DMS53 treated with DMSO at 0.1 percent for 48 hours (cell line): ENCODE measurements at regions not wholly inside any gene's neighbourhood (a gene's known extent, or its start where the extent isn't known, plus 50 kb on each side); places are given as distances from the start of the nearest gene placed in this dataset.
"Not testable (repeated sequence)": the region's sequence is repeated elsewhere in the genome, so short reads cannot be mapped to it uniquely, and the experiment has no call there.

ENCODE experiments used
- DNase-seq: peaks from one replicate; lab custom pipeline; 2025; ENCODE audit not compliant: unreplicated experiment; lab: John Stamatoyannopoulos, UW

DNA sequence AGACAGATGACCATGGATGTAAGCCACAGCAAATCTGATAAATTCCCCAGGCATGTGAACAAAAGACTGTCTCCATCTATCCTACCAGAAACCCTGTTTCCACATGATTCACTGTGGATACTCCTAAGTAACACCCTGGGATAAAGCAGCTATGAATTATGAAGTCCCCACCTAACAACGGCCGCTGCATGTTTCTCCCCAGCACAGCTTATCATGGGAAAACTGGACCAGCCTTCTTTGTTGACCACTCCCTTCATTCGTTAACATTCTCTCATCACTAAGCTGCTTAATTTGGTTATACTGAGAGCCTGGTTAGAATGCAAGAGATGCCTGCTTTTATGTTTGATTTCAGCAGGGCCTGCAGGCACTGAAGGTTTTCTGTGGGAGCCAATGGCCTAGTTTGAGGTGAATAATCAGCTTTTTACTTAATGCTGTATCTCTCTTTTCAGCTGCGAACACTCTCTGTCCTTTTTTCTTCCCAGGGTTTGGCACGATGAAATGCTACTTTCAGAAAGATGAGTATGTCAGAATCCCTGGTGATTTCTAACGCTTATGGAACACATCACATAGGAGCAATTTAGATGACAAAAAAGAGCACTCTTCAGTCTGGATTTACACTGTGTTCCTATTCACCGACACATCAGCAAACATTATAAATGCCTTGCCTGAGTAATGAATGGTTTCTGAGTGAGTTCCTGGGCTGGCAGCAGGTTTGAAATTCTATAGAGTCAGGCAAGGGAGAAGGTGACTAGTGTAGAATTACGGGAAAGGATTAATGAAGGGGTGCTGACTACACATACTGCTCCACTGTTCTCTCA lies 318.4 kb upstream of the ZNF608 start:
- no peak for DNase-seq

DNA sequence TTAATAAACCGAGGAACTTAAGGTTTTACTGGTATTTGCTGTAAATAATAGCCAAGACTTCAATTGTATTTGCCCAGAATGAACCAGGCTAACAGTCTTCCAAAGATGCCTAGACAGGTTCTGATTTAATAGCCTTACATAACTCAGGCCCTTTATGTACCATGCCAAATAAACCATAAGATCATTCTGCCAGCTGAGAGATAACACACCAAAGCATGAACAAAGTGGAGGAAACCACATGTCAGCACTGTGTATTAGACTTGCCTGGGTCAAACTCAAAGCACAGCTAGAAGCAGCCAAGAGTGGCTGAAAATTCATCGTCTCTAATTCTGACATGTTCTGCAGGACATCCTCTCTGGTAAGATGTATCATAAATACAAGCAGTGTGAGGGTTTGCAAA lies 319.3 kb upstream of the ZNF608 start:
- no peak for DNase-seq

DNA sequence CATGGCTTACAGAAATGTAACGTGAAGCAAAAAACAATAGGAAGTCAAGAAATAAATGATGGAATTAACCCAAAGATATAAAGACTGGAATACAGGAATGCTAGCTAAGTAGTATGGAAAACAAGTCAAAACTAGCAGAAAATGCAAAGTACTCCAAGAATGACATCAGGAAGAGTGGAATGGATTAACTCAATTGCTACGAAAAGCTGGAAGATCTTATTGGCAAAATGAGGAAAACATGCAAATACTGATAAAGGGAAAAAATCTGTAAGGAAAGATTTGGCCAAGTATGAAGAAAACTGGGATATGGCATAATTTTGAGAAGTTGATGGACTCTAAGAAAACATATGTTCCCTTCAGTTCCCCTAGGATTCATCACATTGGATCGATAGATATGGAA lies 324.5 kb upstream of the ZNF608 start:
- no peak for DNase-seq

DNA sequence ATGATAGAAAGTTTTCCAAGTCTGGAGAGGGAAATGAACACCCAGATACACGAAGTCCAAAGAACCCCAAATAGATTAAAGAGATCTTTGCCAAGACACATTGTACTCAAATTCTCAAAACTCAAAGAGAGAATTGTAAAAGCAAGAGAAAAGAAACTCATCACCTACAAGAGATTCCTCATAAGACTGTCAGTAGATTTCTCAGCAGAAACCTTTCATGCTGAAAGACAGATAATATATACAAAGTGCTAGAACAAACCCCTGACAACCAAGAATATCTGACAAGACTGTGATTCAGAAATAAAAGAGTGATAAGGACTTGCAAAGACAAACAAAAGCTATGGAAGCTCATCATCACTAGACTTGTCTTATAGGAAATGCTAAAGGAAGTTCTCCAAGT lies 326.7 kb upstream of the ZNF608 start:
- no peak for DNase-seq

DNA sequence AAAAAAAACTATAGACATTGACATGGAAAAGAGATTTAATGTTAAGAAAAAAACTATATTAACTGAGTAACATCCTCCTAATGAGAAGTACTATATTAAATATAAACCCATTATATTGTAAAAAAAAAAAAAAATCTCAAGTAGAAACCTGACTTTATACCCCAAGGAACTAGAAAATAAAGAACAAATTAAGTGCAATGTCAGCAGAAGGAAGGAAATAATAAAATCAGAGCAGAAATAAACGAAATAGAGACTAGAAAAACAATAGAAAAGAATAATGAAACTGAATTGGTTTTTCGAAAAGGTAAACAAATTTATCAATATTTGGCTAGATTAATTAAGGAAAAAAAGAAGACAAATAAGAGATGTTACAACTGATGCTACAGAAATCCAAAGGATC lies 329.1 kb upstream of the ZNF608 start:
- DNase-seq, result no peak

DNA sequence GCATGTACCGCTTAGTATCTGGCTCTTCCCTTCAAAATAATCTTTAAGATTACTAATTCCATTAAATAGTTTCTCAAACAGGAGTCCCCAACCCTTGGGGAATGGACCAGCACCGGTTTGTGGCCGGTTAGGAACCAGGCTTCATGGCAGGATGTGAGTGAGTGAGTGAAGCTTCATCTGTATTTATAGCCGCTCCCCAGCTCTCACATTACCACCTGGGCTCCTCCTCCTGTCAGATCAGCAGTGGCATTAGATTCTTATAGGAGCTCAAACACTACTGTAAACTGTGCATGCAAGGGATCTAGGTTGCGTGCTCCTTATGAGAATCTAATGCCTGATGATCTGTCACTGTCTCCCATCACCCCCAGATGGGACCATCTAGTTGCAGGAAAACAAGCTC lies 332.6 kb upstream of the ZNF608 start:
- DNase-seq, result not testable (repeated sequence)

DNA sequence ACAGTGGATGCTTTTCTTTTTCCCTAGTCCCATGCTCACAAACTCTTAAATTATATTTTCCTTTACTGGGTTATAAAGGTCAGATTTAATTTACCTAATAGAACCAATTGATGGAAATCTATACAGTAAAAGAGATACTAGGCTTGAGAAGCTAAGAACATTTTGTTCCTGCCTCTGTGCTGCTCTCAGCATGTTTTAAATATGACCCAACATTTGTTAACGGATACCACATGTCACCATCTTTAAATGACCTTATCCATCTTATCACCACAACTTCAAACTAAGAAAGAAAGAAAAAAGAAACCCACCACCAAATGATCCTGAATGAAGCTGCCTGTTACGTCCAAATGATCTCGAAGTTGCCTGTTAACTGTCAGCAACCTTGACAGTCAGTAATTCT lies 334.7 kb upstream of the ZNF608 start:
- DNase-seq, result no peak

DNA sequence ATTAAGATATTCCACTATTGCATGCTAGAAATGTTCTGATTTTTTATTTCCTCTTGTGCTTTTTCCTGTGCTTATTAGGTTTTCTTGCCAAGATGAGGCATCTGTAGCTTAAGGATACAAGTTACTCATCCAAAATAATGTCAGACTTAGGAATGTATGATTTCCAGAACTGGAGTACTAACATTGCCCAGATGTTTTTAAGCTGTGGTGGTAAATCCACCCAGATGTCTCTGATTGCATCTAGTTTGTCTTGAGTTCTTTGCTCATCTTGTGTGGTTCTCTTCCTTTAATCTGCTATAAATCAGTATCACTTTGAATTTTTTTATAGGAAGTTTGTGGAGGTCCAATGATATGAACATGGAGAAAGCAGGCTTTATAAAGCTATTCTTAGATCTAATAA lies 337.5 kb upstream of the ZNF608 start:
- DNase-seq, result no peak

DNA sequence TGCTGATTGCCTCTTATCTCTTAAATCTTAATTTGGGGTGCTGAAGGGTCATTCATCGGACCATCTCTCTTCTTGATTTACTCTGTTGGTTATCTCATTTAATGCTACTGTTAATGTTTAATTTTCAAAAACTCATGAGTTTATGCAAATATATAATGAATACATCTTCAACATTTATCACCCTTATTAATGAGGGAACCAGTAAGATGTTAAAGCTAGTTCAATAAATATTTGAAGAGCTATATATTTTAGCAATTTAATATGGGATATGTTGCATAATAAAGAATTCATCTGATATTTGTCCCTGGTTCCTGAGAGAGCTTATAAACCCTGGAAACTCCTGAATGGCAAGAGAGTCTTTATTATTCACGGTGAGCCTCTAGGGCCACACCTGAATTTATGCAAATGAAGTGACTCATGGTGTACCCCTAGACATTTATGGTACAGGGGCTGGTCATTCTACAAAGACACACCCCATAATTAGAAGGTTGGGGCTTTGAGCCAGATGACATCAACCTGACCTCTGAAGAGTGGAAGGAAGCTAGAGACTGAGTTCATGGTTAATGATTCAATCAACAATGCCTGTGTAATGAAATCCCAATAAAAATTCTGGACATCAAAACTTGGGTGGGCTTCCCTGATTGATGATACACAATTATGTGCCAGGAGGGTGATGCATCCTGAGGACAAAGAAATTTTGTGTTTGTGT lies 339.5 kb upstream of the ZNF608 start:
- DNase-seq, result no peak

DNA sequence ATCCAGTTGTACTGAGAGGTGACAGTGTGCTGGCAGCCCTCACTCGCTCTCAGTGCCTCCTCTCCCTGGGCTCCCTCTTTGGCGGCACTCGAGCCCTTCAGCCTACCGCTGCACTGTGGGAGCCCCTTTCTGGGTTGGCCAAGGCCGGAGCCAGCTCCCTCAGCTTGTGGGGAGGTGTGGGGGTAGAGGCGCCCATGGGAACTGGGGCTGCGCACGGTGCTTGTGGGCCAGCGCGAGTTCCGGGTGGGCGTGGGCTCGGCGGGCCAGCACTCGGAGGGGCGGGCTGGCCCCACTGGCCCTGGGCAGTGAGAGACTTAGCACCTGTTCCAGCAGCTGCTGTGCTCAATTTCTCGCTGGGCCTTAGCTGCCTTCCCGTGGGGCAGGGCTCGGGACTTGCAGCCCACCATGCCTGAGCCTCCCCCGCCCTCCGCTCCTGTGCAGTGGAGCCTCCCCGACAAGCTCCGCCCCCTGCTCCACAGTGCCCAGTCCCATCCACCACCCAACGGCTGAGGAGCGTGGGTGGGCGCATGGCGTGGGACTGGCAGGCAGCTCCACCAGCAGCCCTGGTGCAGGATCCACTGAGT lies 342.2 kb upstream of the ZNF608 start:
- no peak for DNase-seq

DNA sequence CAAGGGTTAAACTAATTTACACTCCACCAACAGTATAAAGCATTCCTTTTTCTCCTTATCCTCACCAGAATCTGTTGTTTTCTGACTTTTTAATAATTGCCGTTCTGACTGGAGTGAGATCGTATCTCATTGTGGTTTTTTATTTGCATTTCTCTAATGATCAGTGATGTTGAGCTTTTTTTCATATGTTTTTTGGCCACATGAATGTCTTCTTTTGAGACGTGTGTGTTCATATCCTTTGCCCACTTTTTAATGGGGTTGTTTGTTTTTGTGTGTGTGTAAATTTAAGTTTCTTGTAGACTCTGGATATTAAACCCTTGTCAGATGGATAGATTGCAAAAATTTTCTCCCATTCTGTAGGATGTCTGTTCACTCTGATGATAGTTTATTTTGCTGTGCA lies 345.7 kb upstream of the ZNF608 start:
- DNase-seq, result not testable (repeated sequence)

DNA sequence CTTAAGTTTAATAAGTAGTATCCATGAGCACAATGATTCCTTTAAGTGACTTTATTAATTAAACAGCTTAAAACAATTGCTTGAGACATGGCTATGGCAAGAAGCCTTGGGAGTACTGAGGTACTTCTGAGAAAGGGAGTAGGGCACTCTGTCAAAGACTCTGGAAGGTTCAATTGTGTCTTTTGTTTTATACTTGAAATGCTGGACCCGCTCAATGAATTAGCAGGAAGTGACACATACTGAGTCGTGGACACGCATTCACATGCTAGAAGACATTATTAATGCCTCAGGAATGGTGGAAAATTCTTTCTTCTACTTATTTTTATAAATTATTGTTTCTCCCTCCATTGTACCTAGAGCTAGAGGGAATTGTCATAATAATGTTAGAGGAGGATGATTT lies 347.3 kb upstream of the ZNF608 start:
- DNase-seq, result no peak

DNA sequence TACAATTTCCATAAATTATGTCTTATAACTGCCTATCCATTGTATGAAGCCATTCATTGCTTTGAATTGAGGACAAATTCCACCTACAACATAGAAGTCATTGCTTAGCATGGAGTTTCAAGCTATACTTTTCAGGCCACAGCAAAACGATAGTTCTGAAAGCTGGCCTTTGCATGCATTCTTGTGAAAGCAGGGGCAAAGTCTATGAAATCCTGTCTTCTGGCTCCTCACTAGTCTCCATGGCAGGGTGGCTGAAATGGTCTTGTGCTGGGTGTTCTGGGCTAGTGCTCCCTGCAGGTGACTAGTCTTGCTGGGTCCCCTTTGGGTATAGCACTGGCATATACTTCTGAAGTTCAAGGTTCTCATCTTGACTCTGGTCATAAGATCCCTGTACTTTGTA lies 353.9 kb upstream of the ZNF608 start:
- no peak for DNase-seq

DNA sequence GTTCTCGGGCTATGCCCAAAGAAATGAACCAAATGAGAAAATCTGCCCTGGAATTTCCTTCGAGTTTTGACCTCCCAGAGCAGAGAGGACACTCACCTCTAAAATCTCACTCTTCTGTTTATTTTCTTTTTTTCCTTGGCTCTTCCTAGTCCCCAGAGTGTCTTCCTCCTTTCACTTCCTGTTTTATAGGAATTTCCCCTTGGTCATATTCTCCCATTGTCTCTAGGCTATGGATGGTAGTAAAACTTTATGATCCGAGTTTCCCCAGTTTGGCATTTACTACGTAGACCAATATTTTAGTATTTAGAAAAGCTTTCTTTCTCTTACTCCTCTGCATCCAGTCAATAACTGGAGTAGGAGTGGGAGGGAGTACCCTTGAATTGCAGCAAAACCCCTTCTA lies 354.5 kb upstream of the ZNF608 start:
- DNase-seq, result no peak

DNA sequence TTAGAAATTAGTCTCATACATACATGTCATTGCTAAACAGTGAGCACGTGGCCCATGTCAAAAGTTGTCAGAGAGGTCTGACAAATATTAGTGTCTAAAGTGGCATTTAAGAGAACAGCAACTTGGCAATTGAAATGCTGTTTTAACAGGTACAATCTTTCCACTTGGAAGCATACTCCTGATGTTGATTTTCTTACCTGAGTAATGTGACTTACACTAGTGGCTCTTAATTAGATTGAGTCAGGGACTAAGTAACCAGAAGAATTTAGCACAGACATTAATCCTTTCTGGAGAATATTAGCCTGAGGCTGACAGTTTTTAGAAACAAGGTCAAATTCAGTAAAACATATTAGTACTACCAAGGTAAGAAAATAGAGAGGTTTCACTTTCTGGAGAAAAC lies 357.0 kb upstream of the ZNF608 start:
- DNase-seq, result no peak

DNA sequence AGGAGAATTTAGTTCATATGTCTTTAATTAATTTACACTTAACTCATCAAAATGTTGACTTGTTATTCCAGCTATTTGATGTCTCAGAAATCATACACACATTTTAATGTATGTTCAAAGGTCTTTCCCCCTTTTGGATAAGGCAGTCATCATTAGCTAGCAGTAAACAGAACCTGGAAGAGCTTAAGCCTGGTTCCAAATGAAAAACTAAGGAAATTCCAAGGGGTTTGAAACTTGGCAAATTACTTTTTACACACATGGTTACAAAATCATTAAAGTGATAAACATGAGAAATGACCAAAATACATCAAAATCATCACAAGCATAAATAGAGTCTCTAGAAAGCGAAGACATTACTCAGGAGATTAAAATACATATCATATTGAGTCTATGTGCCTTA lies 359.8 kb upstream of the ZNF608 start:
- DNase-seq, result no peak

DNA sequence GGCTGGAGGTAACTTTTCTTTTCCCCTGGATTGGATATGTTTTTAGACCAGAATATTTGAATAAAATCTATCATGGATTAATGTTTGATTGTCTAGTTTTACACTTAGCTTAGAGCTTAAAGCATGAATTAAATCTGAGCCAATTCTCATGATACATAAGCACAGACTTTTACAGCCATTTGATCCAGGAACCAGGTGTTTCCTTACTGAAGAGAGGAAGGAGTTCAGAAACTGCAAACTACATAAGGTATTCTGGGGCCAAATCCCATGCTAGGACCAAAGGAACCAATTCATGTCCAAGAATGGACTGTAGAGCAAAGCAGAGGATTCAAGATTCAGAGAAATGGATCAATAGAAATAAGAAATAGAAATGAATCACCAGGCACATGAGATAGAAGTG lies 360.4 kb upstream of the ZNF608 start:
- DNase-seq, result no peak

DNA sequence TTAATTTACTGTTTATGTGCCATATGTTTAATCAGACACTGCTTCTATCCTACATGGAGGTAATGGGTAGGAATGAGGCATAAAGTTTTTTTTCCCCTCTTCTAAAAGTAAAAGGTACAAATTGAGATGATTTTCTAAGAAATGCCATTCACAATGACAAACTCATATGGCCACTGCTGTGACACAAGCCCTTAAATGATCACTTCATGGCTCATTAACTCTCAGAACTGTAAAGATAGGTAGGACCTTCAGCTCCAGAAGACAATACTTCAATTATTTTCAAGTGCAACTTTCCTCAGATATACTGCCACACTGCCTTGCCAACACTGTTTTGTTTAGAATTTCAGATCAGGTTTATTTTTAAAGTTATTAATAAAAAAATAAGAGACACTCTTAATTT lies 362.9 kb upstream of the ZNF608 start:
- no peak for DNase-seq

DNA sequence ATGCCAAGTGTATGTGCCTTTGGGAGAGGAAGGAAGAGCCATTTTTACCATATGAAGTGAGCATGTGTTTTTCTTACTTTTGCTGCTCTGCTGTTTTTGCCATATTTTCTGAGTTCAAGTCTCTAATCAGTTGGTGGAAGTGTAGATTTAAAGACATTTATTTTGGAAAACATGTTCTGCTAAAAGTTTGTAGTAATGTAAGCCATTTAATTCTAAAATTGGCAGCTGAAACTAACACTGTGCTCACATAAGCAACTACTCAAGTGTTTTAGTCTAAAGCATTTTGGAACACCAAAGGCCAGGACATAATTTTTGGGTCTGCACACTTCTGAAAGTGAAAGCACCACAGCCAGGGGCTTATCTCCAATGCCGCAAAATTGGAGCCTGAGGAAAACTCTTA lies 363.4 kb upstream of the ZNF608 start:
- no peak for DNase-seq

DNA sequence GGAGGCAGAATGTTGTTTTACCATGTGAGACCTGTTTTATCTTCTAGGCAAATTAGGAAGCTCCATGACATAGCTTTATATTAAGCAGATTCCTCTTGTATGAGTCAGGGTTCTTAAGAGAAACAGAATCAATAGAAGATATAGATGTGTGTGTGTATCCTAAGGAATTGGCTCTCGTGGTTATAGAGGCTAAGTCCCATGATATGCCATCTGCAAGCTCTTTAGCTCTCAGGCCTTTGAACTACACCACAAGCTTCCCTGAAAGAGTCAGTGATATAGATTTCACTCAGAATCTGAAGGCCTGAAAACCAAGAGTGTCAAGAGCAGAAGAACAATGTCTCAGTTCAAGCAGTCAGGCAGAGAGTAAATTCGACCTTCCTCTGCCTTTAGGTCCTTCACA lies 365.8 kb upstream of the ZNF608 start:
- DNase-seq, result no peak

DNA sequence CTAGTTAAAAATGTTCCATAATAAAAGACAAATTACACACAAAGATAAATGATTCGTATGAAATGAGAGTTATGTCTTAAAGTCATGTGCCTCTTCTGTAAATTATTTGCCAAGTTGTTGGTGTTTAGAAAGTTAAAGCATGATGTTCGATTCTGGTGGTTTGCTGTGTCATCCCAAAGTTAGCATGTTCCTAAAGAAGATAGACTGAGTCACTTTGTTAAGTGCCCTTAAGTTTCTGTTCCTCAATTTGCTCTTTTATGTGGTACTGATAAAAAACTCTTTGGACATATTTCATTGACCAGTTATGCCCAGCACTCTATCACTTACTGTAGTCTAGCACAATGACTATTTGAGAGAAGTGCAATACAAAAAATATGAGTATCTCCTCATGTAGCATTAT lies 366.9 kb upstream of the ZNF608 start:
- DNase-seq, result no peak

DNA sequence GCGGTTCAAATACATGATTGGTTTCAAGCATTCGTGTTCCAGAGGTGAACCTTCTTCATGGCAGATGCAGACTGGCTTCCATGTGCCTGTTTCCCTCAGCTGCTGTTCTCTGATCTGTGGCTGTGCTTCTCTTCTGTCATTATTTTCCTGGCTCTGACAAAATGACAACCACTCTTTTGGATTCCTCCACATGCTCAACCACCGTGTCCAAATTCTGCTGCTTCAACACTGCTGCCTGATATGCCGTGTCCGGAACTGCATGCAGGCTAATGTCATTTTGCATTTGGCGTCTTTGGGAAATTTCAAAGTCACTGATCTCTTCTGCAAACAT lies 368.7 kb upstream of the ZNF608 start:
- no peak for DNase-seq

DNA sequence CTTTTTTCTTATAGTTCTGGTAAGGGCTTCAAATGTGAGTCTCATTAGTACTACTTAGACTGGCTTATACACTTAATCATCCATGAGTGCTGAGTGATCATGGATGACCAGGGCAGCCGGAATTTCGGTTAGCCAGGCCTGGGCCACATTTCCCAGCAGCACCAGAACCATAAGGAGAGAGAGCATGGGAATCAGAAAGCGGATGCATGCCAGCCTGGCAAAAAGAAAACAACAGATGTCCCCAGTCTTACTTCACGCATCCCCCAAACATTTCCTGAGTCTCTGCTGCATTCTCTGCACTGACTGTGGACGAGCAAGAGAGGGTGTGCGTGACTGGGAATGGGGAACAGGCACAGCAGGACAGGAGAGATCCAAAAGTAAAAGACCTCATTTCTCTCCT lies 371.1 kb upstream of the ZNF608 start:
- DNase-seq, result no peak
